ENCODE measurements at regions not wholly inside any gene's neighbourhood (a gene's known extent, or its start where the extent isn't known, plus 50 kb on each side); places are given as distances from the start of the nearest gene placed in this dataset.

DNA sequence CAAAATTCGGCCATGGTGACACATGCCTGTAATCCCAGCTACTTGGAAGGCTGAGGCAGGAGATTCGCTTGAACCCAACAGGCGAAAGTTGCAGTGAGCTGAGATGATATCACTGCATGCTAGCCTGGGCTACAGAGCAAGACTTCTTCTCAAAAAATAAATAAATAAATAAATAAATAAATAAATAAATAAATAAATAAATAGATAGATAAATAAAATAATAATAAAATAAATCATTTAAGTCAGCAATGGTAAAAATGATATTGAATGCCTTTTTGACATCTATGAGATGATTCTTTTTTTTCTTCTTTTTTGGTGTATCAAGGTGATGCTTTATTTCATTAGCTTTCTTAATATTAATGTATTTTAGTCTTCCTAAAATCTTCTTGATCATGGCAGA, 221.7 kb upstream of the RXFP2 start:
- TF ChIP-seq TAF7 (tag; IDR thresholded peaks at IDR 0.05) = no peak
- no peak for TF ChIP-seq ZNF121 (CRISPR knock-in tag; conservative IDR thresholded peaks at IDR 0.05)
- no peak for TF ChIP-seq POLR3G (IDR thresholded peaks at IDR 0.05; ENCODE audit: extremely low read depth, insufficient read length, insufficient replicate concordance)
- TF ChIP-seq TBP (optimal IDR thresholded peaks at IDR 0.05; ENCODE audit: low read depth, low read length) = no peak
- TF ChIP-seq, protein P1, sequence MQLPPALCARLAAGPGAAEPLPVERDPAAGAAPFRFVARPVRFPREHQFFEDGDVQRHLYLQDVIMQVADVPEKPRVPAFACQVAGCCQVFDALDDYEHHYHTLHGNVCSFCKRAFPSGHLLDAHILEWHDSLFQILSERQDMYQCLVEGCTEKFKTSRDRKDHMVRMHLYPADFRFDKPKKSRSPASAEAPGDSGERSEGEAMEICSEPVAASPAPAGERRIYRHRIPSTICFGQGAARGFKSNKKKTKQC (CRISPR knock-in tag; IDR thresholded peaks at IDR 0.05) = no peak
- TF ChIP-seq ZNF707 (CRISPR knock-in tag; conservative IDR thresholded peaks at IDR 0.05) = no peak
- TF ChIP-seq CXXC5 (CRISPR knock-in tag; IDR thresholded peaks at IDR 0.05) = no peak
- TF ChIP-seq, protein P2, sequence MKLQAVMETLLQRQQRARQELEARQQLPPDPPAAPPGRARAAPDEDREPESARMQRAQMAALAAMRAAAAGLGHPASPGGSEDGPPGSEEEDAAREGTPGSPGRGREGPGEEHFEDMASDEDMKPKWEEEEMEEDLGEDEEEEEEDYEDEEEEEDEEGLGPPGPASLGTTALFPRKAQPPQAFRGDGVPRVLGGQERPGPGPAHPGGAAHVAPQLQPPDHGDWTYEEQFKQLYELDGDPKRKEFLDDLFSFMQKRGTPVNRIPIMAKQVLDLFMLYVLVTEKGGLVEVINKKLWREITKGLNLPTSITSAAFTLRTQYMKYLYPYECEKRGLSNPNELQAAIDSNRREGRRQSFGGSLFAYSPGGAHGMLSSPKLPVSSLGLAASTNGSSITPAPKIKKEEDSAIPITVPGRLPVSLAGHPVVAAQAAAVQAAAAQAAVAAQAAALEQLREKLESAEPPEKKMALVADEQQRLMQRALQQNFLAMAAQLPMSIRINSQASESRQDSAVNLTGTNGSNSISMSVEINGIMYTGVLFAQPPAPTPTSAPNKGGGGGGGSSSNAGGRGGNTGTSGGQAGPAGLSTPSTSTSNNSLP (IDR thresholded peaks at IDR 0.05; ENCODE audit: borderline replicate concordance, low read depth, low read length) = no peak
- no peak for TF ChIP-seq CBFB (CRISPR knock-in tag; IDR thresholded peaks at IDR 0.05)
- TF ChIP-seq, protein P3, sequence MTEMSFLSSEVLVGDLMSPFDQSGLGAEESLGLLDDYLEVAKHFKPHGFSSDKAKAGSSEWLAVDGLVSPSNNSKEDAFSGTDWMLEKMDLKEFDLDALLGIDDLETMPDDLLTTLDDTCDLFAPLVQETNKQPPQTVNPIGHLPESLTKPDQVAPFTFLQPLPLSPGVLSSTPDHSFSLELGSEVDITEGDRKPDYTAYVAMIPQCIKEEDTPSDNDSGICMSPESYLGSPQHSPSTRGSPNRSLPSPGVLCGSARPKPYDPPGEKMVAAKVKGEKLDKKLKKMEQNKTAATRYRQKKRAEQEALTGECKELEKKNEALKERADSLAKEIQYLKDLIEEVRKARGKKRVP (CRISPR knock-in tag; IDR thresholded peaks at IDR 0.05) = no peak
- no peak for DNase-seq (ENCODE audit: extremely low read depth in 1 of 4, low spot score in 3 of 4)
- no peak overlapping the region for H3K9ac ChIP-seq (ENCODE audit: insufficient read depth in 1 of 2, low read depth in 2 of 2, low read length in 2 of 2)
- no peak for FAIRE-seq
- H3K9me3 ChIP-seq (replicated peaks; ENCODE audit: control insufficient read depth, insufficient read depth, low read depth, low read length) = no peaks in the 10 kb centered on the region
- ATAC-seq = no peak
- H3K4me1 ChIP-seq (replicated peaks in 1 of 2; ENCODE audit: control insufficient read depth in 2 of 2, insufficient read depth in 2 of 2, low read length in 2 of 2) = no peaks in the 10 kb centered on the region
- no peak overlapping the region for H3K4me3 ChIP-seq
- no peaks in the 10 kb centered on the region for H3K9me1 ChIP-seq (ENCODE audit: control insufficient read depth, insufficient read depth, low read length)
- no peak overlapping the region for H3K27ac ChIP-seq (ENCODE audit: extremely low read depth, low read depth, low read length)
- 0% methylated on average over 3 of the region's 3 CpGs for WGBS (ENCODE audit: insufficient coverage, low coverage, missing lambda C conversion rate)
- H3K27me3 ChIP-seq (ENCODE audit: control insufficient read depth in 2 of 2, insufficient read depth in 2 of 2, low read length in 2 of 2) = no peaks in the 10 kb centered on the region
- no peak overlapping the region for H2AFZ ChIP-seq (ENCODE audit: low read depth, low read length)
- H3K4me2 ChIP-seq (ENCODE audit: insufficient read depth, low read length) = no peak overlapping the region
- no peaks in the 10 kb centered on the region for H4K20me1 ChIP-seq (replicated peaks; ENCODE audit: control insufficient read depth, insufficient read depth, low read length)
- no peaks in the 10 kb centered on the region for H3K79me2 ChIP-seq (ENCODE audit: control insufficient read depth, insufficient read depth, low read length)
- CTCF ChIA-PET (ENCODE audit: low intra/inter-chr PET ratio) = no interaction called here
- in situ Hi-C loops (cut with MboI) = no loop called here
- no peaks in the 10 kb centered on the region for H3K36me3 ChIP-seq (ENCODE audit: control insufficient read depth, insufficient read depth, low read length)
- POLR2A ChIA-PET = no interaction called here
- no TSS peak for BruUV-seq (replicated peaks)
- intact Hi-C loops (cut with micrococcal nuclease) = no loop called here

Measured in K562 (cell line).